NCI-H2029 (cell line): ENCODE measurements at regions not wholly inside any gene's neighbourhood (a gene's known extent, or its start where the extent isn't known, plus 50 kb on each side); places are given as distances from the start of the nearest gene placed in this dataset.

ENCODE experiments used
- DNase-seq: peaks from one replicate; lab custom pipeline; 2025; lab: John Stamatoyannopoulos, UW

- DNase-seq = no peak
Observed at GRCh38 chr5:114153833-114154232, 208.0 kb upstream of the KCNN2 start.

- no peak for DNase-seq
Observed at GRCh38 chr5:114166081-114166480, 195.8 kb upstream of the KCNN2 start.

GRCh38 chr5:114174131-114174530 is 187.7 kb upstream of the KCNN2 start:
- DNase-seq = no peak

GRCh38 chr5:114174837-114175236 is 187.0 kb upstream of the KCNN2 start:
- DNase-seq = no peak

- DNase-seq = no peak
Observed at GRCh38 chr5:114176356-114176755, 185.5 kb upstream of the KCNN2 start.

GRCh38 chr5:114179134-114179533 is 182.7 kb upstream of the KCNN2 start:
- no peak for DNase-seq

- DNase-seq = no peak
Observed at GRCh38 chr5:114184006-114184405, 177.9 kb upstream of the KCNN2 start.

GRCh38 chr5:114185274-114185673 is 176.6 kb upstream of the KCNN2 start:
- no peak for DNase-seq

GRCh38 chr5:114191441-114191840 is 170.4 kb upstream of the KCNN2 start:
- DNase-seq = no peak

GRCh38 chr5:114192108-114192507 is 169.8 kb upstream of the KCNN2 start:
- DNase-seq = no peak

GRCh38 chr5:114201332-114201731 is 160.5 kb upstream of the KCNN2 start:
- no peak for DNase-seq

- DNase-seq = no peak
Observed at GRCh38 chr5:114204923-114205322, 156.9 kb upstream of the KCNN2 start.

GRCh38 chr5:114206640-114207039 is 155.2 kb upstream of the KCNN2 start:
- no peak for DNase-seq

GRCh38 chr5:114207615-114208014 is 154.3 kb upstream of the KCNN2 start:
- no peak for DNase-seq

- DNase-seq = no peak
Observed at GRCh38 chr5:114208120-114208519, 153.8 kb upstream of the KCNN2 start.

- no peak for DNase-seq
Observed at GRCh38 chr5:114208588-114208987, 153.3 kb upstream of the KCNN2 start.

- DNase-seq = no peak
Observed at GRCh38 chr5:114210662-114211061, 151.2 kb upstream of the KCNN2 start.

- no peak for DNase-seq
Observed at GRCh38 chr5:114221807-114222206, 140.1 kb upstream of the KCNN2 start.

GRCh38 chr5:114223866-114224265 is 138.0 kb upstream of the KCNN2 start:
- no peak for DNase-seq

- DNase-seq = no peak
Observed at GRCh38 chr5:114237766-114238165, 124.1 kb upstream of the KCNN2 start.

GRCh38 chr5:114238771-114239313 is 123.0 kb upstream of the KCNN2 start:
- no peak for DNase-seq

- no peak for DNase-seq
Observed at GRCh38 chr5:114243281-114243971, 118.4 kb upstream of the KCNN2 start.

- no peak for DNase-seq
Observed at GRCh38 chr5:114243972-114244317, 117.9 kb upstream of the KCNN2 start.

GRCh38 chr5:114249823-114250222 is 112.0 kb upstream of the KCNN2 start:
- DNase-seq = no peak
